ENCODE measurements at regions not wholly inside any gene's neighbourhood (a gene's known extent, or its start where the extent isn't known, plus 50 kb on each side); places are given as distances from the start of the nearest gene placed in this dataset.
A peak's percentile ranks its signal among the peaks of the same experiment; 100 is the strongest.

- no peaks in the 10 kb centered on the region for H3K36me3 ChIP-seq (ENCODE audit: control insufficient read depth, insufficient read depth, low read length)
- no peaks in the 10 kb centered on the region for H3K27me3 ChIP-seq (ENCODE audit: control insufficient read depth, insufficient read depth, low read length)
- DNase-seq (ENCODE audit: low read depth), result peak; percentile 12
- no peak overlapping the region for H3K4me3 ChIP-seq (ENCODE audit: low read depth, low read length)
- TF ChIP-seq, protein P1, sequence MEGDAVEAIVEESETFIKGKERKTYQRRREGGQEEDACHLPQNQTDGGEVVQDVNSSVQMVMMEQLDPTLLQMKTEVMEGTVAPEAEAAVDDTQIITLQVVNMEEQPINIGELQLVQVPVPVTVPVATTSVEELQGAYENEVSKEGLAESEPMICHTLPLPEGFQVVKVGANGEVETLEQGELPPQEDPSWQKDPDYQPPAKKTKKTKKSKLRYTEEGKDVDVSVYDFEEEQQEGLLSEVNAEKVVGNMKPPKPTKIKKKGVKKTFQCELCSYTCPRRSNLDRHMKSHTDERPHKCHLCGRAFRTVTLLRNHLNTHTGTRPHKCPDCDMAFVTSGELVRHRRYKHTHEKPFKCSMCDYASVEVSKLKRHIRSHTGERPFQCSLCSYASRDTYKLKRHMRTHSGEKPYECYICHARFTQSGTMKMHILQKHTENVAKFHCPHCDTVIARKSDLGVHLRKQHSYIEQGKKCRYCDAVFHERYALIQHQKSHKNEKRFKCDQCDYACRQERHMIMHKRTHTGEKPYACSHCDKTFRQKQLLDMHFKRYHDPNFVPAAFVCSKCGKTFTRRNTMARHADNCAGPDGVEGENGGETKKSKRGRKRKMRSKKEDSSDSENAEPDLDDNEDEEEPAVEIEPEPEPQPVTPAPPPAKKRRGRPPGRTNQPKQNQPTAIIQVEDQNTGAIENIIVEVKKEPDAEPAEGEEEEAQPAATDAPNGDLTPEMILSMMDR (IDR thresholded peaks at IDR 0.05; ENCODE audit: insufficient read depth, low read length, poor library complexity, severe bottlenecking), result no peak
Measured at GRCh38 chr3:124410471-124410870, 319.8 kb upstream of the UMPS start.

- DNase-seq (ENCODE audit: low read depth), result no peak
- Histone ChIP-seq H3K36me3 (ENCODE audit: control insufficient read depth, insufficient read depth, low read length) (no peaks in the 10 kb centered on the region), H3K4me3 (ENCODE audit: low read depth, low read length) (no peak overlapping the region), H3K27me3 (ENCODE audit: control insufficient read depth, insufficient read depth, low read length) (no peaks in the 10 kb centered on the region)
- TF ChIP-seq, protein P1 (IDR thresholded peaks at IDR 0.05; ENCODE audit: insufficient read depth, low read length, poor library complexity, severe bottlenecking), result no peak
Measured at GRCh38 chr3:124411728-124412127, 318.5 kb upstream of the UMPS start.

- TF ChIP-seq, protein P1 (IDR thresholded peaks at IDR 0.05; ENCODE audit: insufficient read depth, low read length, poor library complexity, severe bottlenecking), result no peak
- Histone ChIP-seq H3K36me3 (ENCODE audit: control insufficient read depth, insufficient read depth, low read length) (no peaks in the 10 kb centered on the region), H3K4me3 (ENCODE audit: low read depth, low read length) (no peak overlapping the region), H3K27me3 (ENCODE audit: control insufficient read depth, insufficient read depth, low read length) (no peaks in the 10 kb centered on the region)
- no peak for DNase-seq (ENCODE audit: low read depth)
Measured at GRCh38 chr3:124412644-124413043, 317.6 kb upstream of the UMPS start.

GRCh38 chr3:124413393-124413792 lies 316.9 kb upstream of the UMPS start:
- TF ChIP-seq, protein P1 (IDR thresholded peaks at IDR 0.05; ENCODE audit: insufficient read depth, low read length, poor library complexity, severe bottlenecking), result no peak
- Histone ChIP-seq H3K36me3 (ENCODE audit: control insufficient read depth, insufficient read depth, low read length) (no peaks in the 10 kb centered on the region), H3K4me3 (ENCODE audit: low read depth, low read length) (no peak overlapping the region), H3K27me3 (ENCODE audit: control insufficient read depth, insufficient read depth, low read length) (no peaks in the 10 kb centered on the region)
- DNase-seq (ENCODE audit: low read depth), result no peak

GRCh38 chr3:124413989-124414598 lies 316.2 kb upstream of the UMPS start:
- DNase-seq (ENCODE audit: low read depth), result no peak
- Histone ChIP-seq H3K4me3 (ENCODE audit: low read depth, low read length) (no peak overlapping the region), H3K36me3 (ENCODE audit: control insufficient read depth, insufficient read depth, low read length) (no peaks in the 10 kb centered on the region), H3K27me3 (ENCODE audit: control insufficient read depth, insufficient read depth, low read length) (no peaks in the 10 kb centered on the region)
- TF ChIP-seq, protein P1 (IDR thresholded peaks at IDR 0.05; ENCODE audit: insufficient read depth, low read length, poor library complexity, severe bottlenecking), result no peak

- TF ChIP-seq, protein P1 (IDR thresholded peaks at IDR 0.05; ENCODE audit: insufficient read depth, low read length, poor library complexity, severe bottlenecking), result no peak
- Histone ChIP-seq H3K36me3 (ENCODE audit: control insufficient read depth, insufficient read depth, low read length) (no peaks in the 10 kb centered on the region), H3K4me3 (ENCODE audit: low read depth, low read length) (no peak overlapping the region), H3K27me3 (ENCODE audit: control insufficient read depth, insufficient read depth, low read length) (no peaks in the 10 kb centered on the region)
- DNase-seq (ENCODE audit: low read depth), result no peak
Measured at GRCh38 chr3:124415446-124415960, 314.7 kb upstream of the UMPS start.
